ENCODE measurements at regions not wholly inside any gene's neighbourhood (a gene's known extent, or its start where the extent isn't known, plus 50 kb on each side); places are given as distances from the start of the nearest gene placed in this dataset.

DNA sequence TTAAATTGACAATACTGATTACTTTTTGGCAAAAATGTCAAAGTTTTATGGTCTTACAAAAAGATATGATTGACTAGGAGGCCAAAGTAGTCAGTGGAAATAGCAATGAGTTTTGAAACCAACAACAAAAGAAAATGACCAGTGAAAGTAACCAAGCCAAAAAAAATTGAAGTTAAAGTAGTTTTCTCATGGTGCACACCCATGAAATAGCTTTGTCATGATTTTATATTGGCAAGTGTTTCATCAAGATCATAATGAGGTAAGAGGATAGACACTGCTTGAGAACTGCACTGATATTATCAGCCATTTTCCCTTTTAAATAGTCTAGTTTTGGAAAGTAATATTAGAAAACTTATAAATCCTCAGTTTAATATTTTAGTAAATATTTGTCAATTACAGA is 206.2 kb upstream of the ADAMTS5 start:
- Mint-ChIP-seq H3K27me3 (ENCODE audit: low read depth) (no peaks in the 10 kb centered on the region), H3K4me1 (peaks cover 8% of the 10 kb centered on the region), H3K36me3 (no peaks in the 10 kb centered on the region), H3K9me3 (peaks cover 11% of the 10 kb centered on the region), H3K4me3 (no peak overlapping the region), H3K27ac (no peak overlapping the region)
- CTCF ChIA-PET: interaction anchor here (0.7 kb wide), 1 partner anchor 247 kb away, joined by 3 read pairs; no protein-coding TSS in a partner anchor
- ATAC-seq (no peak), DNase-seq (ENCODE audit: low spot score) (no peak)
- TF ChIP-seq IRF2 (CRISPR knock-in tag; IDR thresholded peaks at IDR 0.05; ENCODE audit: borderline replicate concordance, low read depth): no peak
- POLR2A ChIA-PET: no interaction called here

DNA sequence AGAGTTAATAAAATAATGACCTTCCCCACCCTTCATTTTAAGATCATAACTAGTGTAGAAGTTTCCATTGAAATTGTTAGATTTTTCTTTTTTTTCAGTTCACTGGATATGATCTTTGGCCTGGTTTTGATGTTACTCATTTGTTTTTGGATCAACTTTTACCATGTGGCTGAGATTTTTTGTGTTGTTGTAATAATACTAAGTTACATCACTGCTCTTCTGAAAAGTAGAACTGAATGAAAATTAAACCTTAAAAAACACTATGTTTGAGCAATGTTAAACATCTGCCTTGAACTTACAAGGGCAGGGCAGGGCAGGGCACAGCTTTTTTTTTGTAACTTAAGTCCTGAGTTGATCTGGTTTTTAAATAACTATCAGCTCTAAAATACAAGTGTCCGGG is 204.8 kb upstream of the ADAMTS5 start:
- Mint-ChIP-seq H3K27ac (no peak overlapping the region), H3K4me1 (peaks cover 8% of the 10 kb centered on the region)
- CTCF ChIA-PET: no interaction called here

DNA sequence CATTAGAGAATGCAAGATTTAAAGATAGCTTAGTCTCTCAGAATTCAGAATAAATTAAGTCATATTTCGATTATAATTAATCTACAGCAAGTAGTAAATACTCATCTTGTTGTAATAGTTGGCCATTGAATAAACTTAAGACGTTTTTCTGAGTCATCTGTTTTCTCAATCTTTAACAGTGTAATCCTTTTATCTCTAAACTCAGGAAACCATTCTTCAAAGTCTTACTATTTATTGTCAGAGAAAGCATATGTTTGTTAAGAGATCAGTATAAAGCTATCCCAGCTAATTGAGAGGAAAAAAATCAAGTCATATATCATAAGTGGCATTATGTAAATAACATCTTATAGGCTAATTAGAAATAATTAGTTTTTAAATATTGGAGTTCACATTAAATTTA is 201.2 kb upstream of the ADAMTS5 start:
- Mint-ChIP-seq H3K9me3 (peaks cover 13% of the 10 kb centered on the region), H3K36me3 (no peaks in the 10 kb centered on the region), H3K27me3 (ENCODE audit: low read depth) (no peaks in the 10 kb centered on the region), H3K27ac (no peak overlapping the region), H3K4me1 (peaks cover 8% of the 10 kb centered on the region), H3K4me3 (no peak overlapping the region)
- no peak for TF ChIP-seq ZNF317 (CRISPR knock-in tag; IDR thresholded peaks at IDR 0.05; ENCODE audit: borderline replicate concordance, low read depth)
- TF ChIP-seq FOXJ3 (CRISPR knock-in tag; IDR thresholded peaks at IDR 0.05; ENCODE audit: borderline replicate concordance): no peak
- DNase-seq (ENCODE audit: low spot score) (no peak), ATAC-seq (no peak)
- ChIA-PET CTCF (no interaction called here), POLR2A (no interaction called here)

More for the DNA sequence above, 204.8 kb upstream of the ADAMTS5 start:
- peaks cover 11% of the 10 kb centered on the region for H3K9me3 Mint-ChIP-seq
- DNase-seq (ENCODE audit: low spot score) (no peak), ATAC-seq (no peak)
- no peaks in the 10 kb centered on the region for H3K36me3 Mint-ChIP-seq
- TF ChIP-seq ESRRA (CRISPR knock-in tag; IDR thresholded peaks at IDR 0.05; ENCODE audit: borderline replicate concordance): no peak
- TF ChIP-seq ZNF219 (CRISPR knock-in tag; IDR thresholded peaks at IDR 0.05; ENCODE audit: borderline replicate concordance): no peak
- TF ChIP-seq NFATC4 (CRISPR knock-in tag; IDR thresholded peaks at IDR 0.05): no peak
- TF ChIP-seq EMX1 (CRISPR knock-in tag; IDR thresholded peaks at IDR 0.05): no peak
- TF ChIP-seq CREB1 (CRISPR knock-in tag; IDR thresholded peaks at IDR 0.05): no peak
- TF ChIP-seq GABPB1 (CRISPR knock-in tag; IDR thresholded peaks at IDR 0.05): no peak
- TF ChIP-seq, protein P1, sequence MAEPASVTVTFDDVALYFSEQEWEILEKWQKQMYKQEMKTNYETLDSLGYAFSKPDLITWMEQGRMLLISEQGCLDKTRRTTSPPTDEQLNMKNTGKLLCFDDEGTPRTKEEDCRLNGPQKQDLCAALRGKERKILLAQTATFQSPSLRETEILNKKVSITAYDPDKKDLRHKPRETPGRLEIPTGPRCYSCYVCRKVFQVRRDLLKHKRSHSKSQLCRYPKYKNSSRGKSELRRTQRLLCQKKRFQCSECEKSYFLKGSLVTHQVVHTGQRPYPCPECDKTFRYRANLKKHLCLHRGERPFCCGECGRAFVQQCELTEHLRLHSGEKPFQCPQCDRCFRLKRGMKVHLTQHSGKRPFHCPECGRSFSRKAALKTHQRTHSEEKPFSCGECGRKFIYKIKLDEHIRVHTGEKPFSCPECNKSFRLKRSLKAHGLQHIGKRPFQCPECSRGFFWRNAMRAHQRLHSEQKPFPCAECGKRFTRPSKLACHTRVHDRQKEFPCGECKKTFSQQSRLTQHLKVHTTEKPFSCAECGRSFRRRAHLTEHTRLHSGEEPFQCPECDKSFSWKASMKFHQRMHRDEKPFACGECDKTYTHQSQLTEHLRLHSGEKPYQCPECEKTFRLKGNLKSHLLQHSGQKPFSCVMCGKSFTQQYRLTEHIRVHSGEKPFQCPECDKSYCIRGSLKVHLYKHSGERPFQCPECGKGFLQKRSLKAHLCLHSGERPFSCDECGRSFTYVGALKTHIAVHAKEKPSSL (CRISPR knock-in tag; conservative IDR thresholded peaks at IDR 0.05): no peak
- no peak for TF ChIP-seq KAT7 (CRISPR knock-in tag; IDR thresholded peaks at IDR 0.05; ENCODE audit: borderline replicate concordance)
- no peak for TF ChIP-seq NFE2L1 (CRISPR knock-in tag; IDR thresholded peaks at IDR 0.05)
- TF ChIP-seq, protein P2, sequence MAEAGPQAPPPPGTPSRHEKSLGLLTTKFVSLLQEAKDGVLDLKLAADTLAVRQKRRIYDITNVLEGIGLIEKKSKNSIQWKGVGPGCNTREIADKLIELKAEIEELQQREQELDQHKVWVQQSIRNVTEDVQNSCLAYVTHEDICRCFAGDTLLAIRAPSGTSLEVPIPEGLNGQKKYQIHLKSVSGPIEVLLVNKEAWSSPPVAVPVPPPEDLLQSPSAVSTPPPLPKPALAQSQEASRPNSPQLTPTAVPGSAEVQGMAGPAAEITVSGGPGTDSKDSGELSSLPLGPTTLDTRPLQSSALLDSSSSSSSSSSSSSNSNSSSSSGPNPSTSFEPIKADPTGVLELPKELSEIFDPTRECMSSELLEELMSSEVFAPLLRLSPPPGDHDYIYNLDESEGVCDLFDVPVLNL (CRISPR knock-in tag; IDR thresholded peaks at IDR 0.05; ENCODE audit: borderline replicate concordance, low read depth): no peak
- no peak for TF ChIP-seq FOXP1 (CRISPR knock-in tag; IDR thresholded peaks at IDR 0.05; ENCODE audit: borderline replicate concordance)
- TF ChIP-seq, protein P3, sequence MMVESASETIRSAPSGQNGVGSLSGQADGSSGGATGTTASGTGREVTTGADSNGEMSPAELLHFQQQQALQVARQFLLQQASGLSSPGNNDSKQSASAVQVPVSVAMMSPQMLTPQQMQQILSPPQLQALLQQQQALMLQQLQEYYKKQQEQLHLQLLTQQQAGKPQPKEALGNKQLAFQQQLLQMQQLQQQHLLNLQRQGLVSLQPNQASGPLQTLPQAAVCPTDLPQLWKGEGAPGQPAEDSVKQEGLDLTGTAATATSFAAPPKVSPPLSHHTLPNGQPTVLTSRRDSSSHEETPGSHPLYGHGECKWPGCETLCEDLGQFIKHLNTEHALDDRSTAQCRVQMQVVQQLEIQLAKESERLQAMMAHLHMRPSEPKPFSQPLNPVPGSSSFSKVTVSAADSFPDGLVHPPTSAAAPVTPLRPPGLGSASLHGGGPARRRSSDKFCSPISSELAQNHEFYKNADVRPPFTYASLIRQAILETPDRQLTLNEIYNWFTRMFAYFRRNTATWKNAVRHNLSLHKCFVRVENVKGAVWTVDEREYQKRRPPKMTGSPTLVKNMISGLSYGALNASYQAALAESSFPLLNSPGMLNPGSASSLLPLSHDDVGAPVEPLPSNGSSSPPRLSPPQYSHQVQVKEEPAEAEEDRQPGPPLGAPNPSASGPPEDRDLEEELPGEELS (CRISPR knock-in tag; IDR thresholded peaks at IDR 0.05): no peak
- no peak for TF ChIP-seq ZNF423 (CRISPR knock-in tag; IDR thresholded peaks at IDR 0.05)
- H3K27me3 Mint-ChIP-seq (ENCODE audit: low read depth): no peaks in the 10 kb centered on the region
- no peak overlapping the region for H3K4me3 Mint-ChIP-seq
- POLR2A ChIA-PET: no interaction called here
